ENCODE measurements at regions not wholly inside any gene's neighbourhood (a gene's known extent, or its start where the extent isn't known, plus 50 kb on each side); places are given as distances from the start of the nearest gene placed in this dataset.
"Not testable (repeated sequence)": the region's sequence is repeated elsewhere in the genome, so short reads cannot be mapped to it uniquely, and the experiment has no call there.

GRCh38 chr17:64781810-64782555 lies 119.9 kb upstream of the SMURF2 start:
- peaks cover 4% of the 10 kb centered on the region for H3K36me3 ChIP-seq (ENCODE audit: control insufficient read depth, insufficient read depth, low read length)
- DNase-seq (ENCODE audit: extremely low read depth, insufficient read length): no peak
- no peak for TF ChIP-seq CTCF (IDR thresholded peaks at IDR 0.05; ENCODE audit: insufficient read depth, low read length, poor library complexity, severe bottlenecking)
- H3K4me3 ChIP-seq (replicated peaks; ENCODE audit: low read depth, low read length): no peak overlapping the region
- no peaks in the 10 kb centered on the region; the same call in 1 of the 2 replicates for H3K27me3 ChIP-seq (replicated peaks; ENCODE audit: control insufficient read depth, insufficient read depth, low read length)

GRCh38 chr17:64781014-64781756 lies 119.1 kb upstream of the SMURF2 start:
- no peak for TF ChIP-seq CTCF (IDR thresholded peaks at IDR 0.05; ENCODE audit: insufficient read depth, low read length, poor library complexity, severe bottlenecking)
- H3K27me3 ChIP-seq (replicated peaks; ENCODE audit: control insufficient read depth, insufficient read depth, low read length): no peaks in the 10 kb centered on the region; the same call in 1 of the 2 replicates
- DNase-seq (ENCODE audit: extremely low read depth, insufficient read length): no peak
- peaks cover 4% of the 10 kb centered on the region for H3K36me3 ChIP-seq (ENCODE audit: control insufficient read depth, insufficient read depth, low read length)
- peak overlapping the region; percentile 46 for H3K4me3 ChIP-seq (replicated peaks; ENCODE audit: low read depth, low read length)

GRCh38 chr17:64780096-64781013 lies 118.2 kb upstream of the SMURF2 start:
- Histone ChIP-seq H3K36me3 (ENCODE audit: control insufficient read depth, insufficient read depth, low read length) (peaks cover 4% of the 10 kb centered on the region), H3K4me3 (replicated peaks; ENCODE audit: low read depth, low read length) (peak overlapping the region; percentile 46), H3K27me3 (replicated peaks; ENCODE audit: control insufficient read depth, insufficient read depth, low read length) (no peaks in the 10 kb centered on the region; the same call in 1 of the 2 replicates)
- peak; percentile 59 for DNase-seq (ENCODE audit: extremely low read depth, insufficient read length)
- TF ChIP-seq CTCF (IDR thresholded peaks at IDR 0.05; ENCODE audit: insufficient read depth, low read length, poor library complexity, severe bottlenecking): no peak

- Histone ChIP-seq H3K27me3 (replicated peaks; ENCODE audit: control insufficient read depth, insufficient read depth, low read length) (no peaks in the 10 kb centered on the region; the same call in 1 of the 2 replicates), H3K36me3 (ENCODE audit: control insufficient read depth, insufficient read depth, low read length) (peaks cover 1% of the 10 kb centered on the region; the same call in 1 of the 2 replicates), H3K4me3 (replicated peaks; ENCODE audit: low read depth, low read length) (no peak overlapping the region)
- no peak for DNase-seq (ENCODE audit: extremely low read depth, insufficient read length)
- TF ChIP-seq CTCF (IDR thresholded peaks at IDR 0.05; ENCODE audit: insufficient read depth, low read length, poor library complexity, severe bottlenecking): no peak
Measured at GRCh38 chr17:64779376-64780095, 117.4 kb upstream of the SMURF2 start.

GRCh38 chr17:64779098-64779375 lies 116.9 kb upstream of the SMURF2 start:
- DNase-seq (ENCODE audit: extremely low read depth, insufficient read length); H3K36me3 ChIP-seq (ENCODE audit: control insufficient read depth, insufficient read depth, low read length); H3K27me3 ChIP-seq (replicated peaks; ENCODE audit: control insufficient read depth, insufficient read depth, low read length); H3K4me3 ChIP-seq (replicated peaks; ENCODE audit: low read depth, low read length): not testable (repeated sequence)

Measured in GM06990 (cell line).